HCT116 (cell line): ENCODE measurements at regions not wholly inside any gene's neighbourhood (a gene's known extent, or its start where the extent isn't known, plus 50 kb on each side); places are given as distances from the start of the nearest gene placed in this dataset.

Experiments used
- CBX3 ChIP-seq: IDR thresholded peaks from 2 replicates; pipeline ENCODE4 v1.6.1; 2012; ENCODE audit warnings: low read depth
- EZH2phosphoT487 ChIP-seq: fragments of 200-600 bp; IDR thresholded peaks from 2 replicates; pipeline ENCODE4 v1.6.1; 2018; ENCODE audit warnings: antibody characterized with exemption, borderline replicate concordance
- JUND ChIP-seq: IDR thresholded peaks from 2 replicates; pipeline ENCODE4 v1.6.1; 2012
- POLR2A ChIP-seq: IDR thresholded peaks from 2 replicates; pipeline ENCODE4 v1.7.0; 2011; ENCODE audit warnings: borderline replicate concordance; ENCODE audit not compliant: insufficient read depth, insufficient read length; ENCODE audit errors: extremely low read depth
- RAD21 ChIP-seq: IDR thresholded peaks from 2 replicates; pipeline ENCODE4 v1.6.1; 2012; ENCODE audit warnings: low read depth, mild to moderate bottlenecking
- SP1 ChIP-seq: IDR thresholded peaks from 2 replicates; pipeline ENCODE4 v1.6.1; 2012; ENCODE audit warnings: low read depth
- TCF7L2 ChIP-seq: IDR thresholded peaks from 2 replicates; pipeline ENCODE4 v1.7.0; 2011; ENCODE audit warnings: borderline replicate concordance, inconsistent platforms; ENCODE audit not compliant: insufficient read depth, insufficient read length; ENCODE audit errors: extremely low read depth
- ZNF274 ChIP-seq: fragments of 200-500 bp; sonication (Bioruptor generic); IDR thresholded peaks from 2 replicates; pipeline ENCODE4 v1.6.1; 2014; ENCODE audit warnings: mild to moderate bottlenecking, low read depth, low read length, inconsistent platforms
- TF ChIP-seq, protein P1 (sequence below), 3 experiments: fragments of 200-600 bp in 1 of 3; sonication (generic) in 1 of 3; IDR thresholded peaks in 2 of 3; conservative IDR thresholded peaks in 1 of 3; 2 replicates each; pipeline ENCODE4 v1.5.1; 2012 to 2017; ENCODE audit warnings: low read depth in 2 of 3, low read length in 2 of 3, antibody characterized with exemption in 1 of 3, borderline replicate concordance in 1 of 3, control low read depth in 1 of 3, mild to moderate bottlenecking in 1 of 3, mixed read lengths in 1 of 3, mixed run types in 1 of 3, moderate library complexity in 1 of 3; ENCODE audit not compliant: insufficient read depth in 1 of 3
- TF ChIP-seq, protein P2 (sequence below): IDR thresholded peaks from 2 replicates; pipeline ENCODE4 v1.6.1; 2012; ENCODE audit warnings: low read depth
- TF ChIP-seq, protein P3 (sequence below): IDR thresholded peaks from 2 replicates; pipeline ENCODE4 v1.6.1; 2012

DNA sequence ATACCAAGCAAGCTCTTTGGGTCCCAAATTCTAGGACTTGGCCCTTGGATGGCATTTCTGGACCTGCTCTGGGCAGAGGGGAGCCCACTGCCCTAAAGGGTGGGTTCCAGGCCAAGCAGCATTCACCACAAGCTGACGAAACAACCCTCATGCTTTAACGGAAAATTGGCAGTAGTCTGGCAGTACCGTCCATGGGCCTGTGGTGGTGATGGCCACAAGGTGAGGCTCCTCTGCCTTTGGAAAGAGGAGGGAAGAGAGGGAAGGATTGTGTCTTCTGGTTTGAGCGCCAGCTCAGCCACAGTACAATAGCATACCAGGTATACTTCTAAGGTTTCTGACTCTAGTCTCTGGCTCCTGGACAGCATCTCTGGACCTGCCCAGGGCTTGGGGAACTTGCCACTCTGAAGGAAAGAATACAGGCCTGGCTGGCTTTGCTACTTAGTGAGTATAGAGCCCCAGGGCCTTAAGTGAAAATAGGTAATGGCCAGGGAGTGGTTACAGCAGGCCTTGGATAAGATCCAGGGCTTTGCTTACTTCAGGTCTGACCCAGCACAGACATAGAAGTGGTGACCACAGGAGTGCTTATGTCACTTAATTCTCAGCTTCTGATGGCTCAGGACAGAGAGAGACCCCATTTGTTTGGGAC is 595.5 kb downstream of the LMO7 start:
- TF ChIP-seq, protein P1, sequence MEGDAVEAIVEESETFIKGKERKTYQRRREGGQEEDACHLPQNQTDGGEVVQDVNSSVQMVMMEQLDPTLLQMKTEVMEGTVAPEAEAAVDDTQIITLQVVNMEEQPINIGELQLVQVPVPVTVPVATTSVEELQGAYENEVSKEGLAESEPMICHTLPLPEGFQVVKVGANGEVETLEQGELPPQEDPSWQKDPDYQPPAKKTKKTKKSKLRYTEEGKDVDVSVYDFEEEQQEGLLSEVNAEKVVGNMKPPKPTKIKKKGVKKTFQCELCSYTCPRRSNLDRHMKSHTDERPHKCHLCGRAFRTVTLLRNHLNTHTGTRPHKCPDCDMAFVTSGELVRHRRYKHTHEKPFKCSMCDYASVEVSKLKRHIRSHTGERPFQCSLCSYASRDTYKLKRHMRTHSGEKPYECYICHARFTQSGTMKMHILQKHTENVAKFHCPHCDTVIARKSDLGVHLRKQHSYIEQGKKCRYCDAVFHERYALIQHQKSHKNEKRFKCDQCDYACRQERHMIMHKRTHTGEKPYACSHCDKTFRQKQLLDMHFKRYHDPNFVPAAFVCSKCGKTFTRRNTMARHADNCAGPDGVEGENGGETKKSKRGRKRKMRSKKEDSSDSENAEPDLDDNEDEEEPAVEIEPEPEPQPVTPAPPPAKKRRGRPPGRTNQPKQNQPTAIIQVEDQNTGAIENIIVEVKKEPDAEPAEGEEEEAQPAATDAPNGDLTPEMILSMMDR (IDR thresholded peaks at IDR 0.05 in 2 of 3, conservative IDR thresholded peaks at IDR 0.05 in 1 of 3; ENCODE audit: borderline replicate concordance in 1 of 3, insufficient read depth in 1 of 3, low read depth in 2 of 3, low read length in 2 of 3) = no peak
- no peak for TF ChIP-seq JUND
- TF ChIP-seq RAD21 = no peak
- TF ChIP-seq ZNF274 = no peak
- no peak for TF ChIP-seq CBX3
- TF ChIP-seq POLR2A = no peak
- TF ChIP-seq, protein P2, sequence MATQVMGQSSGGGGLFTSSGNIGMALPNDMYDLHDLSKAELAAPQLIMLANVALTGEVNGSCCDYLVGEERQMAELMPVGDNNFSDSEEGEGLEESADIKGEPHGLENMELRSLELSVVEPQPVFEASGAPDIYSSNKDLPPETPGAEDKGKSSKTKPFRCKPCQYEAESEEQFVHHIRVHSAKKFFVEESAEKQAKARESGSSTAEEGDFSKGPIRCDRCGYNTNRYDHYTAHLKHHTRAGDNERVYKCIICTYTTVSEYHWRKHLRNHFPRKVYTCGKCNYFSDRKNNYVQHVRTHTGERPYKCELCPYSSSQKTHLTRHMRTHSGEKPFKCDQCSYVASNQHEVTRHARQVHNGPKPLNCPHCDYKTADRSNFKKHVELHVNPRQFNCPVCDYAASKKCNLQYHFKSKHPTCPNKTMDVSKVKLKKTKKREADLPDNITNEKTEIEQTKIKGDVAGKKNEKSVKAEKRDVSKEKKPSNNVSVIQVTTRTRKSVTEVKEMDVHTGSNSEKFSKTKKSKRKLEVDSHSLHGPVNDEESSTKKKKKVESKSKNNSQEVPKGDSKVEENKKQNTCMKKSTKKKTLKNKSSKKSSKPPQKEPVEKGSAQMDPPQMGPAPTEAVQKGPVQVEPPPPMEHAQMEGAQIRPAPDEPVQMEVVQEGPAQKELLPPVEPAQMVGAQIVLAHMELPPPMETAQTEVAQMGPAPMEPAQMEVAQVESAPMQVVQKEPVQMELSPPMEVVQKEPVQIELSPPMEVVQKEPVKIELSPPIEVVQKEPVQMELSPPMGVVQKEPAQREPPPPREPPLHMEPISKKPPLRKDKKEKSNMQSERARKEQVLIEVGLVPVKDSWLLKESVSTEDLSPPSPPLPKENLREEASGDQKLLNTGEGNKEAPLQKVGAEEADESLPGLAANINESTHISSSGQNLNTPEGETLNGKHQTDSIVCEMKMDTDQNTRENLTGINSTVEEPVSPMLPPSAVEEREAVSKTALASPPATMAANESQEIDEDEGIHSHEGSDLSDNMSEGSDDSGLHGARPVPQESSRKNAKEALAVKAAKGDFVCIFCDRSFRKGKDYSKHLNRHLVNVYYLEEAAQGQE = no peak
- TF ChIP-seq SP1 = no peak
- TF ChIP-seq, protein P3, sequence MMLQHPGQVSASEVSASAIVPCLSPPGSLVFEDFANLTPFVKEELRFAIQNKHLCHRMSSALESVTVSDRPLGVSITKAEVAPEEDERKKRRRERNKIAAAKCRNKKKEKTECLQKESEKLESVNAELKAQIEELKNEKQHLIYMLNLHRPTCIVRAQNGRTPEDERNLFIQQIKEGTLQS = no peak
- TF ChIP-seq TCF7L2 = no peak
- TF ChIP-seq EZH2phosphoT487 = no peak
